A549 (cell line): ENCODE measurements at regions not wholly inside any gene's neighbourhood (a gene's known extent, or its start where the extent isn't known, plus 50 kb on each side); places are given as distances from the start of the nearest gene placed in this dataset.

Source experiments
- ATAC-seq, 2 experiments: fragments of 200-7000 bp in 1 of 2; fragments of >200 bp in 1 of 2; cut with Nextera tagmentation in 1 of 2; cut with Tn5 transposase in 1 of 2; 3 replicates each; pipeline versions ENCODE4 v1.8.0 to v1.9.1; 2018 to 2020; ENCODE audit warnings: mild to moderate bottlenecking in 1 of 2, moderate library complexity in 1 of 2
- CTCF ChIA-PET: fragments of 300-600 bp; sonication (Branson Sonifier 250); formaldehyde crosslinking; extraction: SDS; loops from one replicate; lab custom pipeline; 2021; ENCODE audit warnings: antibody characterized with exemption, inconsistent platforms; lab: Yijun Ruan, JAX
- POLR2A ChIA-PET: fragments of 350-600 bp; formaldehyde crosslinking; extraction: SDS; loops from one replicate; lab custom pipeline; 2021; ENCODE audit warnings: antibody characterized with exemption, inconsistent platforms; lab: Yijun Ruan, JAX
- DNase-seq, 2 experiments: peaks; one replicate each; pipeline versions ENCODE4 v3.0.0 to v3.0.0-alpha.2; 2011 to 2016; ENCODE audit warnings: low read depth in 1 of 2, low spot score in 1 of 2
- FAIRE-seq: peaks from 2 replicates; lab custom pipeline; 2011; peaks lifted over from hg19 to GRCh38; lab: Jason Lieb, UNC
- H3K27ac ChIP-seq, 2 experiments: fragments of >200 bp; sonication (Bioruptor Twin); formaldehyde crosslinking; 3 replicates each; pipeline ENCODE4 v1.5.1; 2016 to 2017
- H3K4me1 ChIP-seq: fragments of >200 bp; sonication (Bioruptor Twin); formaldehyde crosslinking; 3 replicates; pipeline ENCODE4 v1.6.1; 2016
- H3K4me2 ChIP-seq: fragments of >200 bp; sonication (Bioruptor Twin); formaldehyde crosslinking; 3 replicates; pipeline ENCODE4 v1.6.1; 2016
- H3K4me3 ChIP-seq: fragments of >200 bp; sonication (Bioruptor Twin); formaldehyde crosslinking; 3 replicates; pipeline ENCODE4 v1.5.1; 2016
- H3K9me3 ChIP-seq: fragments of >200 bp; sonication (Bioruptor Twin); formaldehyde crosslinking; 3 replicates; pipeline ENCODE4 v1.6.1; 2016
- BHLHE40 ChIP-seq: IDR thresholded peaks from 2 replicates; pipeline ENCODE4 v1.6.1; 2012; ENCODE audit warnings: low read depth, low read length, inconsistent platforms
- CHD2 ChIP-seq: fragments of 150-350 bp; IDR thresholded peaks from 2 replicates; pipeline ENCODE4 v1.6.1; 2014; ENCODE audit warnings: low read length; ENCODE audit not compliant: partially characterized antibody
- EP300 ChIP-seq, 2 experiments: fragments of >200 bp; sonication (Bioruptor Twin); formaldehyde crosslinking; IDR thresholded peaks; 2 replicates in 1 of 2; 3 replicates in 1 of 2; pipeline ENCODE4 v1.6.1; 2016 to 2017
- HOXB5 ChIP-seq: fragments of 250-450 bp; sonication (Bioruptor Pico); IDR thresholded peaks from 2 replicates; pipeline ENCODE4 v1.5.0; 2020; ENCODE audit warnings: mild to moderate bottlenecking, moderate library complexity
- JUN ChIP-seq, 2 experiments: fragments of >200 bp; sonication (Bioruptor Twin); formaldehyde crosslinking; IDR thresholded peaks; 2 replicates in 1 of 2; 3 replicates in 1 of 2; pipeline ENCODE4 v1.6.1; 2016 to 2017
- KDM1A ChIP-seq: fragments of 200-600 bp; sonication (generic); IDR thresholded peaks from 2 replicates; pipeline ENCODE4 v1.6.1; 2016; ENCODE audit warnings: low read depth, mild to moderate bottlenecking
- MAFK ChIP-seq: fragments of 450-650 bp; IDR thresholded peaks from 2 replicates; pipeline ENCODE4 v1.6.1; 2014; ENCODE audit not compliant: partially characterized antibody
- MAZ ChIP-seq: fragments of 150-350 bp; IDR thresholded peaks from 2 replicates; pipeline ENCODE4 v1.6.1; 2014; ENCODE audit warnings: antibody characterized with exemption, low read depth, low read length, borderline replicate concordance
- NPAS2 ChIP-seq: fragments of 250-450 bp; sonication (Bioruptor Pico); IDR thresholded peaks from 2 replicates; pipeline ENCODE4 v1.8.0; 2022; ENCODE audit warnings: mild to moderate bottlenecking, moderate library complexity, borderline replicate concordance
- PHF8 ChIP-seq: fragments of 200-600 bp; sonication (generic); IDR thresholded peaks from 2 replicates; pipeline ENCODE4 v1.6.1; 2016; ENCODE audit warnings: low read depth, mild to moderate bottlenecking, antibody characterized with exemption, moderate library complexity, borderline replicate concordance
- POLR2A ChIP-seq: IDR thresholded peaks from 2 replicates; pipeline ENCODE4 v1.6.1; 2012; ENCODE audit warnings: mild to moderate bottlenecking, low read length
- POLR2AphosphoS2 ChIP-seq: conservative IDR thresholded peaks from 2 replicates; pipeline ENCODE4 v1.6.1; 2012; ENCODE audit warnings: low read length, improper control_type of control experiment, inconsistent platforms
- RARB ChIP-seq: fragments of 250-450 bp; sonication (Bioruptor Pico); IDR thresholded peaks from 2 replicates; pipeline ENCODE4 v1.8.0; 2021; ENCODE audit warnings: mild to moderate bottlenecking, moderate library complexity
- RCOR1 ChIP-seq: fragments of 150-350 bp; IDR thresholded peaks from 2 replicates; pipeline ENCODE4 v1.6.1; 2014; ENCODE audit warnings: antibody characterized with exemption, low read length, low read depth
- RFX5 ChIP-seq: fragments of 450-650 bp; IDR thresholded peaks from 2 replicates; pipeline ENCODE4 v1.7.1; 2014; ENCODE audit warnings: antibody characterized with exemption, mild to moderate bottlenecking, moderate library complexity
- ZFP36 ChIP-seq: fragments of 450-650 bp; IDR thresholded peaks from 2 replicates; pipeline ENCODE4 v1.6.1; 2014; ENCODE audit warnings: borderline replicate concordance; ENCODE audit not compliant: partially characterized antibody
- ZSCAN20 ChIP-seq: fragments of 250-450 bp; sonication (Bioruptor Pico); IDR thresholded peaks from 2 replicates; pipeline ENCODE4 v1.8.0; 2022; ENCODE audit warnings: mild to moderate bottlenecking, moderate library complexity
- WGBS: methylation state at CpG from one replicate; pipeline ENCODE4 v1.1.6; 2017; ENCODE audit errors: missing lambda C conversion rate; 5-methylcytosine and 5-hydroxymethylcytosine counted together
- TF ChIP-seq, protein P1 (sequence below): IDR thresholded peaks from 2 replicates; pipeline ENCODE4 v1.6.1; 2012
- TF ChIP-seq, protein P2 (sequence below): fragments of 250-450 bp; sonication (Bioruptor Pico); IDR thresholded peaks from 2 replicates; pipeline ENCODE4 v1.5.0; 2021; ENCODE audit warnings: mild to moderate bottlenecking, moderate library complexity, borderline replicate concordance
- TF ChIP-seq, protein P3 (sequence below): fragments of >200 bp; sonication (Bioruptor Twin); formaldehyde crosslinking; IDR thresholded peaks from 2 replicates; pipeline ENCODE4 v1.6.1; 2016
- TF ChIP-seq, protein P4 (sequence below): fragments of 150-350 bp; IDR thresholded peaks from 2 replicates; pipeline ENCODE4 v1.6.1; 2014; ENCODE audit warnings: low read depth, mild to moderate bottlenecking, low read length

DNA sequence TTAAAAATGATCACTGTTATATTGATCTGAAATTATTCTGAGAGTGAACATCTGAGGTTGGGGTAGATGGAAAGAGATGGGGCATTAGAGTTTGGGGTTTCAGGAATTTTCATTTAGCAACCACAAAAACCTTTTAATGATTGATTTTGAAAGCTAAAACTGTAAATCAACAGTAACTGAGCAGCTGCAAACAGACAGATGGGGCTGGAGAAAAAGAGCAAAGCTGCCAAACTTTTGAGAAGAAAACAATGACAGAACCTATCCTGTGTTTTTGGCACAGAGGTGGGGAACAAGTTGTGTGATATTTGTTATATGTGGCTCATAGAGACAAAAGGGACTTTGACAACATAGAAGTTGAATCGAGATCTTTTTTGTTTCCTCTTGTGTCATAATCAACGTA is 415.8 kb upstream of the DSEL start (continued):
- TF ChIP-seq, protein P1, sequence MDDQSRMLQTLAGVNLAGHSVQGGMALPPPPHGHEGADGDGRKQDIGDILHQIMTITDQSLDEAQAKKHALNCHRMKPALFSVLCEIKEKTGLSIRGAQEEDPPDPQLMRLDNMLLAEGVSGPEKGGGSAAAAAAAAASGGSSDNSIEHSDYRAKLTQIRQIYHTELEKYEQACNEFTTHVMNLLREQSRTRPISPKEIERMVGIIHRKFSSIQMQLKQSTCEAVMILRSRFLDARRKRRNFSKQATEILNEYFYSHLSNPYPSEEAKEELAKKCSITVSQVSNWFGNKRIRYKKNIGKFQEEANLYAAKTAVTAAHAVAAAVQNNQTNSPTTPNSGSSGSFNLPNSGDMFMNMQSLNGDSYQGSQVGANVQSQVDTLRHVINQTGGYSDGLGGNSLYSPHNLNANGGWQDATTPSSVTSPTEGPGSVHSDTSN: no peak
- TF ChIP-seq MAZ (no peak), HOXB5 (no peak), BHLHE40 (no peak), EP300 (IDR thresholded peaks at IDR 0.05) (no peak), NPAS2 (CRISPR knock-in tag) (no peak), KDM1A (no peak)
- TF ChIP-seq, all 56 proteins: peak for 0

DNA sequence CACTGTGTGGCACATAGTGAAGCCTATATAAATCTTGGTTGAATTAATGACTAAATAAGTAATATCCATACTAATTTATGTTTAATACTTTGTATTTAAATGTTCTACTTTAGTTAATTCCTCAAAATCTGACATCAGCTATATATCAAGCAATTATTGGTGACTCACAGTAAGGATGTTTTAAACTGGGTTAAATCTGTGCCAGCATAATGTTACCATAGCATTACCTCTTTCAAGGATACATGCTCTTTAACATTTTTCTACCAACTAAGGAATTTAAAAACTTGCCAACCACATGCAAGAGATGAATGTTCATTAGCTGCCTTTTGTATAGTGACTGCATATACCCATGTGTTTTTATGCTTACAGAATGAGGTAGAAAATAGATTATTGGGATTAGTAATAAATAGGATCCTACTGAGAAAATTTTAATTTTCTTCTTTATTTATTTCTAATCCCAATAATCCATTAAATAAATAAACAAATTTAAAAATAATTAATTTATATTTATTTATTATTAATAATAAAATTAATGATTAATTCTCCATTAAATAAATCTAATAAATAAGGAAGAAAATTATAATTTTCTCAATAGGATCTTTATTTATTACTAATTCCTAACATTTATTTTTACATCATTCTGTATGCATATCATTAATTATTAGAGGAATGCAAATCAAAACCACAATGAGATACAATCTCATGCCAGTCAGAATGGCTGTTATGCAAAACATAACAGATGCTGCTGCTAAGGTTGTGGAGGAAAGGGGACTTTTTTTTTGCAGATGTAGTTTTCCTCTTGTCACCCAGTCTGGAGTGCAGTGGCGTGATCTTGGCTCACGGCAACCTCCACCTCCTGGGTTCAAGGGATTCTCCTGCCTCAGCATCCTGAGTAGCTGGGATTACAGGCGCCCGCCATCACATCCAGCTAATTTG is 410.7 kb upstream of the DSEL start:
- DNase-seq: no peak
- ChIA-PET POLR2A (no interaction called here), CTCF (interaction anchor here (0.7 to 1.0 kb wide), 2 partner anchors 12 to 32 kb away, joined by 3 to 4 read pairs; no protein-coding TSS in a partner anchor)
- no peak for TF ChIP-seq KDM1A
- TF ChIP-seq, protein P2, sequence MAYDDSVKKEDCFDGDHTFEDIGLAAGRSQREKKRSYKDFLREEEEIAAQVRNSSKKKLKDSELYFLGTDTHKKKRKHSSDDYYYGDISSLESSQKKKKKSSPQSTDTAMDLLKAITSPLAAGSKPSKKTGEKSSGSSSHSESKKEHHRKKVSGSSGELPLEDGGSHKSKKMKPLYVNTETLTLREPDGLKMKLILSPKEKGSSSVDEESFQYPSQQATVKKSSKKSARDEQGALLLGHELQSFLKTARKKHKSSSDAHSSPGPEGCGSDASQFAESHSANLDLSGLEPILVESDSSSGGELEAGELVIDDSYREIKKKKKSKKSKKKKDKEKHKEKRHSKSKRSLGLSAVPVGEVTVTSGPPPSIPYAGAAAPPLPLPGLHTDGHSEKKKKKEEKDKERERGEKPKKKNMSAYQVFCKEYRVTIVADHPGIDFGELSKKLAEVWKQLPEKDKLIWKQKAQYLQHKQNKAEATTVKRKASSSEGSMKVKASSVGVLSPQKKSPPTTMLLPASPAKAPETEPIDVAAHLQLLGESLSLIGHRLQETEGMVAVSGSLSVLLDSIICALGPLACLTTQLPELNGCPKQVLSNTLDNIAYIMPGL (CRISPR knock-in tag): no peak
- TF ChIP-seq POLR2A: no peak
- TF ChIP-seq ZFP36: no peak
- TF ChIP-seq, protein P3, sequence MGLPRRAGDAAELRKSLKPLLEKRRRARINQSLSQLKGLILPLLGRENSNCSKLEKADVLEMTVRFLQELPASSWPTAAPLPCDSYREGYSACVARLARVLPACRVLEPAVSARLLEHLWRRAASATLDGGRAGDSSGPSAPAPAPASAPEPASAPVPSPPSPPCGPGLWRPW: no peak
- no peak for TF ChIP-seq CHD2
- TF ChIP-seq, protein P1: no peak
- no peak for TF ChIP-seq BHLHE40
- no peak for TF ChIP-seq POLR2AphosphoS2
- TF ChIP-seq, protein P4, sequence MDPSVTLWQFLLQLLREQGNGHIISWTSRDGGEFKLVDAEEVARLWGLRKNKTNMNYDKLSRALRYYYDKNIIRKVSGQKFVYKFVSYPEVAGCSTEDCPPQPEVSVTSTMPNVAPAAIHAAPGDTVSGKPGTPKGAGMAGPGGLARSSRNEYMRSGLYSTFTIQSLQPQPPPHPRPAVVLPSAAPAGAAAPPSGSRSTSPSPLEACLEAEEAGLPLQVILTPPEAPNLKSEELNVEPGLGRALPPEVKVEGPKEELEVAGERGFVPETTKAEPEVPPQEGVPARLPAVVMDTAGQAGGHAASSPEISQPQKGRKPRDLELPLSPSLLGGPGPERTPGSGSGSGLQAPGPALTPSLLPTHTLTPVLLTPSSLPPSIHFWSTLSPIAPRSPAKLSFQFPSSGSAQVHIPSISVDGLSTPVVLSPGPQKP: no peak
- TF ChIP-seq RARB: no peak
- no peak for TF ChIP-seq RCOR1
- TF ChIP-seq ZSCAN20 (CRISPR knock-in tag): no peak
- TF ChIP-seq MAFK: no peak
- TF ChIP-seq MAZ: no peak
- no peak for TF ChIP-seq RFX5
- no peak for TF ChIP-seq PHF8
- no peak for TF ChIP-seq JUN (IDR thresholded peaks at IDR 0.05)
- TF ChIP-seq HOXB5: no peak
- H3K4me3 ChIP-seq: no peak overlapping the region
- no peaks in the 10 kb centered on the region for H3K4me1 ChIP-seq
- ATAC-seq: no peak
- no peak for FAIRE-seq
- H3K9me3 ChIP-seq: no peaks in the 10 kb centered on the region
- H3K27ac ChIP-seq: no peak overlapping the region
- no peak overlapping the region for H3K4me2 ChIP-seq
- 47% methylated on average over 4 of the region's 4 CpGs for WGBS
